Hepatocyte (in vitro differentiated cells): ENCODE measurements at regions not wholly inside any gene's neighbourhood (a gene's known extent, or its start where the extent isn't known, plus 50 kb on each side); places are given as distances from the start of the nearest gene placed in this dataset.

Experiments
- EZH2 ChIP-seq: fragments of 200-600 bp; sonication (generic); IDR thresholded peaks from 2 replicates; pipeline ENCODE4 v1.6.1; 2016; ENCODE audit warnings: antibody characterized with exemption, mild to moderate bottlenecking, borderline replicate concordance
- EZH2phosphoT487 ChIP-seq: fragments of 200-600 bp; sonication (generic); IDR thresholded peaks from one replicate; pipeline ENCODE4 v1.6.1; 2018; ENCODE audit warnings: antibody characterized with exemption, mild to moderate bottlenecking, low read depth, moderate library complexity; ENCODE audit not compliant: unreplicated experiment, severe bottlenecking
- TF ChIP-seq, protein P1 (sequence below): fragments of 200-600 bp; sonication (generic); IDR thresholded peaks from 2 replicates; pipeline ENCODE4 v1.5.1; 2016; ENCODE audit warnings: antibody characterized with exemption, mild to moderate bottlenecking; ENCODE audit not compliant: poor library complexity

- no peak for TF ChIP-seq EZH2
- TF ChIP-seq, protein P1, sequence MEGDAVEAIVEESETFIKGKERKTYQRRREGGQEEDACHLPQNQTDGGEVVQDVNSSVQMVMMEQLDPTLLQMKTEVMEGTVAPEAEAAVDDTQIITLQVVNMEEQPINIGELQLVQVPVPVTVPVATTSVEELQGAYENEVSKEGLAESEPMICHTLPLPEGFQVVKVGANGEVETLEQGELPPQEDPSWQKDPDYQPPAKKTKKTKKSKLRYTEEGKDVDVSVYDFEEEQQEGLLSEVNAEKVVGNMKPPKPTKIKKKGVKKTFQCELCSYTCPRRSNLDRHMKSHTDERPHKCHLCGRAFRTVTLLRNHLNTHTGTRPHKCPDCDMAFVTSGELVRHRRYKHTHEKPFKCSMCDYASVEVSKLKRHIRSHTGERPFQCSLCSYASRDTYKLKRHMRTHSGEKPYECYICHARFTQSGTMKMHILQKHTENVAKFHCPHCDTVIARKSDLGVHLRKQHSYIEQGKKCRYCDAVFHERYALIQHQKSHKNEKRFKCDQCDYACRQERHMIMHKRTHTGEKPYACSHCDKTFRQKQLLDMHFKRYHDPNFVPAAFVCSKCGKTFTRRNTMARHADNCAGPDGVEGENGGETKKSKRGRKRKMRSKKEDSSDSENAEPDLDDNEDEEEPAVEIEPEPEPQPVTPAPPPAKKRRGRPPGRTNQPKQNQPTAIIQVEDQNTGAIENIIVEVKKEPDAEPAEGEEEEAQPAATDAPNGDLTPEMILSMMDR = no peak
- no peak for TF ChIP-seq EZH2phosphoT487
Observed at GRCh38 chr2:187698374-187699110, 144.3 kb upstream of the TFPI start.
